Hepatocyte (in vitro differentiated cells): ENCODE measurements at regions not wholly inside any gene's neighbourhood (a gene's known extent, or its start where the extent isn't known, plus 50 kb on each side); places are given as distances from the start of the nearest gene placed in this dataset.
"Not testable (repeated sequence)": the region's sequence is repeated elsewhere in the genome, so short reads cannot be mapped to it uniquely, and the experiment has no call there.

Experiments
- DNase-seq: peaks from one replicate; pipeline ENCODE4 v3.0.0-alpha.2; 2016; ENCODE audit warnings: low spot score
- H2AFZ ChIP-seq: fragments of 200-600 bp; sonication (generic); 2 replicates; pipeline ENCODE4 v1.6.0; 2016; ENCODE audit warnings: antibody characterized with exemption, mild to moderate bottlenecking
- H3K27ac ChIP-seq: fragments of 200-600 bp; sonication (generic); 2 replicates; pipeline ENCODE4 v1.5.1; 2016; ENCODE audit warnings: mild to moderate bottlenecking
- H3K27me3 ChIP-seq: fragments of 200-600 bp; sonication (generic); 2 replicates; pipeline ENCODE4 v1.6.1; 2016
- H3K36me3 ChIP-seq: fragments of 200-600 bp; sonication (generic); replicated peaks from 2 replicates; pipeline ENCODE4 v1.5.1; 2016; ENCODE audit warnings: low read depth; ENCODE audit not compliant: insufficient read depth
- H3K4me1 ChIP-seq: fragments of 200-600 bp; sonication (generic); 2 replicates; pipeline ENCODE4 v1.5.1; 2016; ENCODE audit warnings: mild to moderate bottlenecking, moderate library complexity; ENCODE audit not compliant: insufficient read depth
- H3K4me2 ChIP-seq: fragments of 200-600 bp; sonication (generic); 2 replicates; pipeline ENCODE4 v1.6.0; 2016
- H3K4me3 ChIP-seq: fragments of 200-600 bp; sonication (generic); 2 replicates; pipeline ENCODE4 v1.5.1; 2016; ENCODE audit warnings: mild to moderate bottlenecking
- H3K79me2 ChIP-seq: fragments of 200-600 bp; sonication (generic); 2 replicates; pipeline ENCODE4 v1.6.0; 2017; ENCODE audit warnings: mild to moderate bottlenecking
- H3K9me2 ChIP-seq: fragments of 200-600 bp; sonication (generic); replicated peaks from 2 replicates; pipeline ENCODE4 v1.6.0; 2017; ENCODE audit warnings: mild to moderate bottlenecking; ENCODE audit not compliant: insufficient read depth
- H3K9me3 ChIP-seq: fragments of 200-600 bp; sonication (generic); 2 replicates; pipeline ENCODE4 v1.5.1; 2016; ENCODE audit warnings: low read depth, mild to moderate bottlenecking
- H4K20me1 ChIP-seq: fragments of 200-600 bp; sonication (generic); 2 replicates; pipeline ENCODE4 v1.6.0; 2016; ENCODE audit warnings: mild to moderate bottlenecking; ENCODE audit not compliant: insufficient read depth, poor library complexity, severe bottlenecking
- CTCF ChIP-seq: fragments of 200-600 bp; sonication (generic); IDR thresholded peaks from 2 replicates; pipeline ENCODE4 v1.5.1; 2016; ENCODE audit warnings: antibody characterized with exemption, mild to moderate bottlenecking; ENCODE audit not compliant: poor library complexity
- EZH2 ChIP-seq: fragments of 200-600 bp; sonication (generic); IDR thresholded peaks from 2 replicates; pipeline ENCODE4 v1.6.1; 2016; ENCODE audit warnings: antibody characterized with exemption, mild to moderate bottlenecking, borderline replicate concordance
- EZH2phosphoT487 ChIP-seq: fragments of 200-600 bp; sonication (generic); IDR thresholded peaks from one replicate; pipeline ENCODE4 v1.6.1; 2018; ENCODE audit warnings: antibody characterized with exemption, mild to moderate bottlenecking, low read depth, moderate library complexity; ENCODE audit not compliant: unreplicated experiment, severe bottlenecking
- WGBS: methylation state at CpG from one replicate; pipeline ENCODE4 v1.1.6; 2016; ENCODE audit warnings: low lambda C conversion rate; ENCODE audit errors: missing lambda C conversion rate; 5-methylcytosine and 5-hydroxymethylcytosine counted together

GRCh38 chr16:17001471-17001870 lies 469.3 kb downstream of the XYLT1 start:
- Histone ChIP-seq H3K27ac (no peak overlapping the region), H3K4me3 (no peak overlapping the region), H3K27me3 (no peaks in the 10 kb centered on the region), H2AFZ (no peak overlapping the region), H3K79me2 (no peaks in the 10 kb centered on the region), H3K9me2 (no peaks in the 10 kb centered on the region), H3K9me3 (no peaks in the 10 kb centered on the region), H3K36me3 (no peaks in the 10 kb centered on the region), H3K4me2 (no peak overlapping the region), H4K20me1 (no peaks in the 10 kb centered on the region), H3K4me1 (no peaks in the 10 kb centered on the region)
- DNase-seq, result no peak
- WGBS, result 77% methylated on average over 3 of the region's 3 CpGs
- no peak for TF ChIP-seq EZH2phosphoT487
- no peak for TF ChIP-seq CTCF

- H3K9me2 ChIP-seq, result no peaks in the 10 kb centered on the region
- TF ChIP-seq EZH2phosphoT487, result no peak
- no peak for TF ChIP-seq CTCF
- TF ChIP-seq EZH2, result no peak
- no peaks in the 10 kb centered on the region for H3K4me1 ChIP-seq
- H3K4me2 ChIP-seq, result no peak overlapping the region
- no peaks in the 10 kb centered on the region for H3K79me2 ChIP-seq
- WGBS, result 100% methylated on average over 1 of the region's 1 CpG
- H3K27me3 ChIP-seq, result no peaks in the 10 kb centered on the region
- no peak overlapping the region for H2AFZ ChIP-seq
- no peaks in the 10 kb centered on the region for H3K36me3 ChIP-seq
- no peaks in the 10 kb centered on the region for H4K20me1 ChIP-seq
- DNase-seq, result no peak
- no peaks in the 10 kb centered on the region for H3K9me3 ChIP-seq
- no peak overlapping the region for H3K4me3 ChIP-seq
- no peak overlapping the region for H3K27ac ChIP-seq
These were observed 468.2 kb downstream of the XYLT1 start for GRCh38 chr16:17002565-17002964.

GRCh38 chr16:17005963-17006362 lies 464.8 kb downstream of the XYLT1 start:
- WGBS, result 94% methylated on average over 1 of the region's 1 CpG
- H4K20me1 ChIP-seq, H3K4me3 ChIP-seq, H3K4me2 ChIP-seq, H3K9me3 ChIP-seq, H3K4me1 ChIP-seq, DNase-seq, H3K9me2 ChIP-seq, H2AFZ ChIP-seq, H3K27me3 ChIP-seq, H3K27ac ChIP-seq, H3K36me3 ChIP-seq, H3K79me2 ChIP-seq: not testable (repeated sequence)

- DNase-seq, result no peak
- no peaks in the 10 kb centered on the region for H3K36me3 ChIP-seq
- no peaks in the 10 kb centered on the region for H3K27me3 ChIP-seq
- H2AFZ ChIP-seq, result no peak overlapping the region
- no peaks in the 10 kb centered on the region for H3K9me3 ChIP-seq
- H3K4me1 ChIP-seq, result no peaks in the 10 kb centered on the region
- H4K20me1 ChIP-seq, result no peaks in the 10 kb centered on the region
- no peak for TF ChIP-seq EZH2phosphoT487
- no peak for TF ChIP-seq EZH2
- TF ChIP-seq CTCF, result no peak
- H3K4me3 ChIP-seq, result no peak overlapping the region
- H3K9me2 ChIP-seq, result no peaks in the 10 kb centered on the region
- no peak overlapping the region for H3K27ac ChIP-seq
- no peaks in the 10 kb centered on the region for H3K79me2 ChIP-seq
- no peak overlapping the region for H3K4me2 ChIP-seq
These were observed 459.0 kb downstream of the XYLT1 start for GRCh38 chr16:17011712-17012111.
